ENCODE measurements at regions not wholly inside any gene's neighbourhood (a gene's known extent, or its start where the extent isn't known, plus 50 kb on each side); places are given as distances from the start of the nearest gene placed in this dataset.

GRCh38 chr20:22740829-22741228, 156.5 kb upstream of the FOXA2 start:
- no peaks in the 10 kb centered on the region for H3K36me3 ChIP-seq (ENCODE audit: control insufficient read depth in 2 of 2, extremely low read depth in 1 of 2, insufficient read depth in 2 of 2, low read length in 2 of 2)
- no peaks in the 10 kb centered on the region for H3K9me1 ChIP-seq (replicated peaks; ENCODE audit: control insufficient read depth, extremely low read depth, insufficient read depth, low read length)
- H4K20me1 ChIP-seq (replicated peaks; ENCODE audit: control insufficient read depth, extremely low read depth, insufficient read depth, low read length) = no peaks in the 10 kb centered on the region
- TF ChIP-seq JUN (IDR thresholded peaks at IDR 0.05; ENCODE audit: borderline replicate concordance, insufficient read depth, insufficient read length, low read depth) = no peak
- no peak for TF ChIP-seq POLR2AphosphoS5 (IDR thresholded peaks at IDR 0.05; ENCODE audit: insufficient read depth, low read depth, low read length)
- TF ChIP-seq GATA2 (IDR thresholded peaks at IDR 0.05; ENCODE audit: insufficient read depth, insufficient read length, low read depth, low read length) = no peak
- TF ChIP-seq MYC (IDR thresholded peaks at IDR 0.05; ENCODE audit: low read depth, low read length) = no peak
- TF ChIP-seq EZH2 (IDR thresholded peaks at IDR 0.05; ENCODE audit: borderline replicate concordance, low read depth, low read length, severe bottlenecking) = no peak
- no peak for TF ChIP-seq CTCF (IDR thresholded peaks at IDR 0.05; ENCODE audit: extremely low read depth in 1 of 2, insufficient read depth in 1 of 2, low read depth in 1 of 2, low read length in 2 of 2)
- no peak overlapping the region for H3K4me2 ChIP-seq (ENCODE audit: insufficient read depth, low read length)
- POLR2A ChIA-PET = no interaction called here
- no peak for DNase-seq (ENCODE audit: low read depth, low spot score)
- CTCF ChIA-PET = interaction anchor here (0.7 kb wide), 1 partner anchor 234 kb away, joined by 4 read pairs; no protein-coding TSS in a partner anchor
- H3K9me3 ChIP-seq (replicated peaks; ENCODE audit: control insufficient read depth, insufficient read depth, low read length) = no peaks in the 10 kb centered on the region
- no peaks in the 10 kb centered on the region for H3K27me3 ChIP-seq (ENCODE audit: control insufficient read depth in 2 of 2, insufficient read depth in 2 of 2, low read length in 2 of 2)
- H3K4me3 ChIP-seq (replicated peaks in 1 of 3; ENCODE audit: insufficient read depth in 1 of 3, low read depth in 1 of 3, low read length in 3 of 3) = no peak overlapping the region
- dilution Hi-C loops (cut with MboI; ENCODE audit: extremely low pct_ligation_motif_present, low sequenced_read_pairs) = no loop called here
- H3K9ac ChIP-seq (replicated peaks; ENCODE audit: extremely low read depth, insufficient read depth, low read length) = no peak overlapping the region
- H2AFZ ChIP-seq (ENCODE audit: low read depth, low read length) = no peak overlapping the region
- no peak for FAIRE-seq
- intact Hi-C loops (cut with micrococcal nuclease) = no loop called here
- no peak overlapping the region for H3K27ac ChIP-seq (ENCODE audit: insufficient read depth, low read depth, low read length)
- no peaks in the 10 kb centered on the region for H3K4me1 ChIP-seq (ENCODE audit: control insufficient read depth, extremely low read depth, insufficient read depth, low read length)
- H3K79me2 ChIP-seq (ENCODE audit: control insufficient read depth, insufficient read depth, low read length) = no peaks in the 10 kb centered on the region
- BruUV-seq (replicated peaks) = no TSS peak

Measured in endothelial cell of umbilical vein (primary cell).